EH (cell line): ENCODE measurements at regions not wholly inside any gene's neighbourhood (a gene's known extent, or its start where the extent isn't known, plus 50 kb on each side); places are given as distances from the start of the nearest gene placed in this dataset.
"Not testable (repeated sequence)": the region's sequence is repeated elsewhere in the genome, so short reads cannot be mapped to it uniquely, and the experiment has no call there.

Experiments used
- DNase-seq: peaks from one replicate; pipeline ENCODE4 v3.0.0-alpha.2; 2015; ENCODE audit warnings: low read depth

DNA sequence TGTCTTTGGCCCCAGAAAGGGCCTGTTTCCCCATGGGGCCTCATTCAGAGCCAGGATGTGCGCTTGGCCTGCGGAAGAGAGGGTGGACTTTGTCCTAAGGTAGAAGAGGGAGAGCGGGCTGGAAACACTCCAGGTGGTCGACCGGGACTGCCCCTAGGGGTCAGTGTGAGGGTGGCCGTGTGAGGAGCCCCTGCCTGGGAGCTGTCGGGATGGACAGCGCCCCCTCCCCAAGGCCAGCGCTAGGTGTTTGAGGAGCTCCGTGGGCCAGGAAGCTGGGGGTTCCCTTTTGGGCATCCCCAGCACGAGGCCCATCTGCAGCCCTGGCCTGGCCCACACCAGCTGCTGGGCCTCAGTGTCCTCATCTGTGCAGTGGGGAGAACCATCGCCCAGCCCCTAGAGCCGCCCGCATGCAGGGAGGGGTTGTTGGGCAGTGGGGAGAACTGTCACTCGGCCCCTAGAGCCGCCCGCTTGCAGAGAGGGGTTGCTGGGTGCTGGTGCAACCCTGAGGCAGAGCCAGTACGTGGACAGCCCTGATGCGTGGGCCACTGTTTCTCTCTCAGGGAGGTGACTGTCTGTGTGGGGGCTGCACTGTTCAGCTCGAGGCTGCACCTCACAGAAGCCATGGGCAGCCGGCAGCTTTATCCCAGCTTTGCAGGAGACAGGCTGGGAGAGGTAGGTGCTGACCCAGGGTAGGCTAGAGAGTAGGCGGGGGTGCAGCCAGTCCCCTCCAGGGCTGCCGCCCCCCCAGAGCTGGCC is 1319.9 kb downstream of the BRD1 start:
- no peak for DNase-seq

DNA sequence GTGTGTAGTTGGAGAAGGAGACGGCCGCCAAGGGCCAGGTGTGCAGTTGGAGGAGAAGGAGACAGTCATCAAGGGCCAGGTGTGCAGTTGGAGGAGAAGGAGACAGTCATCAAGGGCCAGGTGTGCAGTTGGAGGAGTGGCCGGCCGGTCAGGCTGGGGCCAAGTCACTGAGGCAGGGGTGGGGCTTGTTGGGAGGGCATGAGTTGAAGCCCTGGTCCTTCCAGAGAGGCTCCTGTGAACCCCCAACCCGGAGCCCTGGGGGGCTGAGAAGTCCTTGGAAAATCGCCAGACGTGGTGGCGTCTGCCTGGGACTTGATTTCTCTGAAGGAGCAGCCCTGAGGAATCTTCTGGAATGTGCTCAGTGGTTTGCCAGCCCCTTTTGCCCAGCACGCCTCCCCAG is 1320.5 kb downstream of the BRD1 start:
- DNase-seq, result no peak

DNA sequence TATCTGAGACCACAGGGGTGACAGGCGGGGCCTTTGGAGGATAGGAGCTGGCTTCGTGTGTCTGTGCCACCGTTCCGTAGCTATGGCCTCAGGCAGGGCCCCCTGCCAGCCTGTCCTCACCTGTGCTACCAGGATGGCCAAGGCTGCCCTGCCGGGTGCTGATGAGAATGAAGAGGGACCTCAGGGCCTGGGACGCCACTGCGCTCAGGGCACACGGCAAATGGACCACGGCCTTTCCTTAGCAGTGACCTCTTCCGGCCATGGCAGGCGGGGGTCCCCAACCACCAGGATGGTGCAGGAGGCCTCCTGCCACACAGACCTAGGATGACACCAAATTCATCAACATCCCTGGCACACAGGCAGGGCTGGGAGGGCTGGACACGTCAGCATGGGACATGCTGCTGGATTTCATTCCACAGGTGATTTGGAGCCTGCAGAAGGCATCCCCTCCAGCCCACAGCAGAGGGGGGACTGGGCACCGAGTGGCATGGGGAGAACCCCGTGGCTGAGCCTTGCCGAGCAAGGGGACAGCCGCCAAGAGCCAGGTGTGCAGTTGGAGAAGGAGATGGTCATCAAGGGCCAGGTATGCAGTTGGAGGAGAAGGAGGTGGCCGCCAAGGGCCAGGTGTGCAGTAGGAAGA is 1321.0 kb downstream of the BRD1 start:
- no peak for DNase-seq

DNA sequence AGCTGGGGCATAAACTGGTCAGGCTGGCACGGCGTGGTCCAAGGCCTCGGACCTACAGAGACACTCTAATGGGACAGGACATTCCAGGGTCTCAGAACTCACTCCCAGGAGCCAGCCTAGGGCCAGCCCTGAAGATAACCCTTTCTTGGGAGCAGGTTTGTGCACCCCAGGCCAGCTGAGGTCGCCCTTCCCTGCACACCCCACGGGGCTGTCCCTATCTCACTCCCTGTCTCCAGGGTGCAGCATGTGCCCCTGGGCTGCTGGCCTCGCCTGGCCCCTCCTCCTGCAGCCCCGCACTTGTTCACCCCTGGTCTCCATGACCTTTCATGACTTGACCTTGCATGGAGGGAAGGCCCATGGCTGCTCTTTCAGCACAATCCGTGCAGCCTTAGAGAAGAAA is 1321.8 kb downstream of the BRD1 start:
- no peak for DNase-seq

DNA sequence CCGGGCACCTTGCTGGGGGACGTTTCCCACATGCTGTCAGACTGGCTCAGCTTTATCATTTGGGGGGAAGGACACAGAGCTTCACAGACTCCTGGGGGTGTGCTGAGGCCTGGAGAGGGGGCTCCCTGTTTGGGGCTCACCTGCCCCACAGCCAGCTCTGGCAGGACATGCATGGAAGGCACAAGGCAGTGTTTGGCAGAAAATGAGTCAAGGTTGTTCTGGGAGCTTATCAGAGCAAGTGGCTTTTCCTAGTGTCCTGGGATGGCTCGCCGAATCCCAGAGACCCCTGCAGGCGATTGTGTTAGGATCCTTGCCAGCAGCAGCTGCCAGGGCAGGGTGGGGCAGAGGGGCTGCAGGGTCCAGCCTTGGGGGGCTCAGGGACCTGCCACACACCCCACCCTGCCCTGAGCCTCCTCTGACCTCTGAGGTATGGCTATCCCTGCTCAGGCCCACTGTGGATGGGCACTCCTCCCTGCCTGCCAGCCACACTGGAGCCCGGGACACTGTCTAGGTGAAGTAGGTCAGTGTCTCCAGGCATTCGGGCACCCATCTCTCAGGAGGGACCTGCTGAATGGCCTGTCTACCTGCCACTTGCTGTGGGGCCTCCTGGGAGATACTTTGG is 1323.0 kb downstream of the BRD1 start:
- no peak for DNase-seq

DNA sequence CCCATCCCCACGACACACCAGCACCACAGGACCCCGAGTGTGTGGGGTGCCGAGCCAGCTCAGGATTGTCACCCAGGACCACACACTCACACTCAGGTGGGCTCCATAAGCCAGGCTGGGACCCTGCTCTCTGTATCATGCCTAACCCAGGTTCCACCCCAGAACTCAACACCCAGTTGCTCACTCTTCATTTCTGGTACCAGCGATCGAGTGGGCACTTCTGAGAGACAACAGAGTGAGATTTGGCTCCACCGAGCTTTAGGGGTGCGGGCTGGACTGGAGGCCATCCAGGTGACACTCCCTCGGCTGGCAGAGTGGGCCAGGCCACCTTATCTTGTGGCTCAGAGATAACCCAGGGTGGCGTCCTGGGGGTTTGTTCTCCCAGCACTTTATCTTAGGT is 1323.8 kb downstream of the BRD1 start:
- DNase-seq, result no peak

DNA sequence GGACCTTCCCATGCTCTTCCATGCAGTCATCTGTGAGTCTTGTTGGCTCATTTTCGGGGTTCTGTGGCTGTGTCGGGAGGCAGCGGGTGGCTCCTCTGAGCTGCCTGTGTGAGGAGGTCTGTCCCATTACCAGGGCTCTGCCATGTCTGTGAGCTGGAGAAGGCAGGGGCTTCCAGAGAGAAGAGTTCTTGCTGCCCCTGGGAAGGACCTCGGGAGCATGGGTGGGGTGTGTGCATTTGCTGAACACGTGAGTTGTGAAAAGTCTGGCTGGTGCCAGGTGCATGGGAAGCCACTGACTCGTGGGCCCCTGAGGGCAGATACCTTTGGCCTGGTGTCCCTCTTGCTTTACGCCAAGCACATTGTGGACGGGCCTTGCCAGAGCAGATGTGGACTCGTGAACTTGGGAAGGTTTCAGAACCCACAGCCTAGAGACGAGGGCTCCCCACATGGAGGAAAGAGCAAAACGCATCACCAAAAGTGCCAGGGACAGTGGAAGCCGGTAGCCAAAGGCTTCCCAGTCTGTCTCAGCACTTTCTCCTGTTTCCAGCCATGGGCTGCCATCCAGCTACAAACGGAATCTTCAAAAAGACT is 1324.5 kb downstream of the BRD1 start:
- DNase-seq, result no peak

DNA sequence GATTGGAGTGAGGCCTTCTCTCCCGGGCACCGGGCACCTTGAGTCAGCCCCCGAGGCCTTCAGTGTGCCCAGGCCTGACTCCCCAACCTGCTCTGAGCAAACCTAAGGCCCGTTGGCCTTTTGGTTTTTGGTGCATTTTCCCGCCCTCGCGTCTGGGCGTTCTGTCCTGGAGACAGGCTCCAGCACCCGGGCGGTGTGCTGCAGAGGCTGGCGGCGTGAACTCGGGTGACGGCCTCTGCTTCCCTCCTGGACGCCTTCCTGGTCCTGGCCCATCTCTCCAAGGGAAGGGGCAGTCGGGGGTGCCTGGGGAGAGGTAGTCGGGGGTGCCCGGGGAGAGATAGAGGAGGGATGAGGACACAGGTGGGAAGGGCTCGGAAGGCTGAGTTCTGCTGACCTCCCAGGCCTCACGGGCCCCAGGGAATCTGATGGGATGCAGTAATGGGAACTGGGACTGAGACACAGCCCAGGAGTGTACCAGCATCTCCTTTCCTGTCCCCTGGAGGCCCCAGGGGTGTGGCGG is 1326.4 kb downstream of the BRD1 start:
- no peak for DNase-seq

DNA sequence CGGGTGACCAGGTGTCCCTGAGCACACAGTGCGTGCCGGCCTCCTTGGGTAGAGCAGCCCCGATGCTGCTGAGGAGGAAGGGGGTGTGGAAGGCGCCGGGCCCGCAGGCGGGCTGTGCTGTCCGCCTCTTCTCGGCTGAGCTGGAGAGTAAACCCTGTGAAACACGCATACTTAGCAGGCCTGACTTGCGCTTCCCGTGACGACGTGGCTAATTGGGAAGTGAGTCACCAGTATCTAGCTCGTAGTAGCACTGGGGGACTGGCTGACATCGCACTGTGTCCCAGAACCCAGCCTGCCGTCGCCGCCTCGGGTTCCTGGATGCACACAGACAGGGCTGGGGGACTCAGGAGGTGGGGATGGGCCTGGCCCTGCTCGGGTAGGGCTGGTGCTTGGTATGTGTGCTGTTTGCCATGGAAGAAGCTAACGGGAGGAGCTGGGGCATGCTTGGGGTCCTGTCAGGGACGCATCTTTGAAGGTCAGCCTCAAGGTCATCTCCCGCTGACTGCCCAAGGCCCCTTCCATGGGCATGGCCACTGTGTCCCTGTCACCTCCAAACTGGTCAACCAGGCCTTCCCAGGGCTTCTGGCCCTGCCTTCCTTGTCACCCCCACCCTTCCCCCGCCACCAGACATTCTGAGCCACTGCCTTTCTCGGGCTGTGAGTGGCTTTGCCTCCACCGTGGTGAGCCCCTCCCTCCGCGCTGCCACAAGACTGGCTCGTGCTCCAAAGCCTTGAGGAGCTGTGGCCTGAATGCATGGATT is 1327.0 kb downstream of the BRD1 start:
- no peak for DNase-seq

DNA sequence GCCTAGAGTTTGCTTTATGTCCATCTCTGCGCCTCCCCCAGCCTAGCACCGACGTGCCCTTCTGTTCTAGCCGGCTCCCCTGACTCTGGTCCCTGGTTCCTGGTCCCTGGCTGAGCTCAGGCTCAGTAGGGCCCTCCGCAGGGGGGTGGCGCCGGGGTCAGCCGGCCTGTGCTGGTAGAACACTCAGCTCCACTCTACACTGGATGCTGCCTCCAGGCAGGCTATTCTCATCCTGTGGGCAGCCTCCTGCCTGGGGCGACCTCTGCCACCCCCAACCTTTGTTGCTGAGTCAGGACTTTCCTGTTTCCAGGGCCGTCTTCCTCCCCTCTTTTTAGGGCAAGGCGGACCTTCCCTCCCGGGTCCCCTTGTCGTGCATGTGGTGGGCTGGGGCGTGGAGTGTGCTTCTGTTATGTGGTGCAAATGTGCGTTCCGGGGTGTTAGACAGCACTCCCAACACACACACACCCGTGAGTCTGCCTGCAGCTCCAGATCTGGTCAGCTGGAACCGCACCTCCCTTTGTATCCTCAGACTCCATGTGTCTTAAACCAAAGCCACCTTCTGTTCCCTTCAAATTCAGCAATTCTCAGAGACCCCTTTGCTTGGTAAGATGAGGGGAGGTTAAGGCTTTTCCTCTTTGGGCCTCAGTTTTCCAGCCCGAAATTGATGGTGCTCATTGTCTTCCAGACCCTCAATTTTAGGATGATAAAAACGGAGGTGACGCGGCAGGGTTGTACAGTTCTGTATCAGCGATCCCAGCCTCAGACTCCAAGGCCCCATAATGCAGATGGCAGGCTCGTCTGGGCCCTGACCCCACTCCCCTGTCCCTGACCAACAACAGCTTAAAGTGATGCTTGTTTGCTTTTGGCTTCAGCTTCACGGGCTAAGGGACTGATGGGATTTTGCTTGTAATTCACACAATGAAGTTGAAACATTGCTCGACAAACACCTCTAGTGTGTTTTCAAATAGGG is 1327.9 kb downstream of the BRD1 start:
- no peak for DNase-seq

DNA sequence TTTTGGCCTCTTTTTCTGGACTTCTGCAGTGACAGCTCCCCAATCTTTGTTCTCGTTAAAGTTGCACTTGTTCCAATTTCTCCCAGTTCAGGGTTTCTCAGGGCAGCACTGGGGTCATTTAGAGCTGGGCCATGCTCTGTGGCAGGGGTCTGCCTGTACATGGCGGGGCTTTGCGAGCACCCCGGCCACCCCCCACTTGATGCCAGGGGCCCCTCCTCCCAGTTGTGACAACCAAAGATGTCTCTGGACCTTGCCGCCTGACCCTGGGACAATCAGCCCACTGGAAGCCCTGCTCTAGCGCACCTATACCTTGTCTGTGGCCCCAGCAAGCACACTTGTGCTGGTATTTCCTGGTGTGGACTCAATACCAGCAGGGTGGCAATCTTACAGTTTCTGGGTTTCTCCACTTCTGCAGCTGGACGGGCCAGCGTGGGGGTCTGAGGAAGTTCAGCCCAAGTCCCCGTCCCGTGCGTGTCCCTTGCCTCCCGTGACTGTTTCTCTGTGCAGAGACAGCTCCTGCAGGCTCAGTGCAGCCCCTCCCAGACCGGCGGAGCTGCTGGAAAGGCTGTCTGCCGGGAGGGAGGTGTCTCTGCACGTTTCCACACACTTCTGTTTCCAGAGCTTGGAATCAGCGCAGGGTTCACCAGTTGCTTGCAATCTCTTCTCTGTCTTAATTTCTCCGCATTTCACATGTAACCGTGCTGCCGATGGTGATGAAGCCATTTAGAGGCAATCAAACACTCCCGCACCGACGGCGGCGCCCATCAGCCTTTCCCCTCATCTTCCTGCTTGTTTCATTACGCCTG is 1328.9 kb downstream of the BRD1 start:
- no peak for DNase-seq

DNA sequence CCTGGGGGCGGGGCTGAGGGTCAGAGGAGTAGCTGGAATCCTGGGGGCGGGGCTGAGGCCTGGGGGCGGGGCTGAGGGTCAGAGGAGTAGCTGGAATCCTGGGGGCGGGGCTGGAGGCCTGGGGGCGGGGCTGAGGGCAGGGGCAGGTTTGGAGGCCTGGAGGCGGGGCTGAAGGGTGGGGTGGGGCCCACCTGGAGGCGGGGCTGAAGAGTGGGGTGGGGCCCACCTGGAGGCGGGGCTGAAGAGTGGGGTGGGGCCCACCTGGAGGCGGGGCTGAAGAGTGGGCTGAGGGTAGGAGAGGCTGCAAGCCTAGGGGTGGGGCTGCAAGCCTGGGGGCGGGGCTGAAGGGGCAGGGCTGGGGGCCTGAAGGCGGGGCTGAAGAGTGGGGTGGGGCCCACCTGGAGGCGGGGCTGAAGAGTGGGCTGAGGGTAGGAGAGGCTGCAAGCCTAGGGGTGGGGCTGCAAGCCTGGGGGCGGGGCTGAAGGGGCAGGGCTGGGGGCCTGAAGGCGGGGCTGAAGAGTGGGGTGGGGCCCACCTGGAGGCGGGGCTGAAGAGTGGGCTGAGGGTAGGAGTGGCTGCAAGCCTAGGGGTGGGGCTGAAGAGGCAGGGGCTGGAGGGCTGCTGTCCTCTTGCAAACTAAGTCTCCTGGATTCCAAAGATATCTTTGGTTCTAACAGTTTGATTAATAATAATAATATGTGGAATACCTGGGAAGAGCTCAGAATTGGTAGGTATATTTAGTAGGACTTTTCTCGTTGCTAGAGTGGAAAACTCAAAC is 1329.7 kb downstream of the BRD1 start:
- DNase-seq, result not testable (repeated sequence)

DNA sequence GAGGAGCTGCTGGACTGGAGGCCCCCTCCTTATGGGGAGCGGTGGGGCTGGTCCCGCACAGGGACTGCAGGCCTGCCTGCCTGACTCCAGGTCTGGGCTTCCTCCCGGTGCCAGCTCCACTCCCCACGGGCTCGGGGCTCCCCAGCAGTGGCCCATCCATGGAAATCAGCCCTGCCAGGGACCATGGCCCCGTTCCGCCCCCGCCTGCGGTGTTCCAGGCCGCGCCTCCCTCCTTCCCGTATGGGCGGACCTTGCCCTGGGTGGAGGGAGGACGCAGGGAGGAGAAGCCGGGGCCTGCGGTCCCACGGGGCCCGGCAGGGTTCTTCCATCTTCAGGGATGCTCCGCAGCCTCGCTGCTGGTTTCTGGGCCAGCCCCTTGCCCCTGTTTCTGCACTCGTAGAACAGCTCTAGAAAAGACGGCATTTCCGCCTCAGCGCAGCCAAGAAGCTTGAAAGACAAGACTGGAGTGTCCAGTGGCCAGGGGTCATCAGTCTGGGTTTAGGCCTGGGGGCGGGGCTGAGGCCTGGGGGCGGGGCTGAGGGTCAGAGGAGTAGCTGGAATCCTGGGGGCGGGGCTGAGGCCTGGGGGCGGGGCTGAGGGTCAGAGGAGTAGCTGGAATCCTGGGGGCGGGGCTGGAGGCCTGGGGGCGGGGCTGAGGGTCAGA is 1330.6 kb downstream of the BRD1 start:
- DNase-seq, result no peak

DNA sequence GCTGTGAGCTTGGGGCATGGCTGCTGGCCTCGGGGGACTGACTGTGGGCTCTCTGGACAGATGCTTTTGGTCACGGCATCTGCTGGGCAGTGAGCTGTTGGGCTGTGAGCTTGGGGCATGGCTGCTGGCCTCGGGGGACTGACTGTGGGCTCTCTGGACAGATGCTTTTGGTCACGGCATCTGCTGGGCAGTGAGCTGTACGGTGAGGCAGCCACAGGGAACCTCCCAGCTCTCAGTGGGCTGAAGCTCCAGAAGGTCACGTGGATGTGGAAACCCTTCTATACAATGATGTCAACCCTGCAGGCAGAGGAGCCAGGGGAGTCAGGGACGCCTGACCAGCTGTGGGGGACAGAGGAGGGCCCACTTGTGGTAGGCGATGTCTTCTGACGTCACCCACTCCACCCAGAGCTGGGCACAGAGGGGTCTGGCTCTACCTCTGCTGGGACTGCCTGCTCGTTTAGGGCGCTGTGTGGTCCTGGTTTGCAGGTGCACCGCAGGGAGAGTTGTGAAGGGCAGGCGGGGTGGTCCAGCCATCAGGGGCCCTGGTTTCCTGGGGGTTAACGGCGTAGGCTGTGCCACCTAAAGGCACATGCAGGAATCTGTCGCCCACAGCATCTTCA is 1331.3 kb downstream of the BRD1 start:
- DNase-seq, result no peak

DNA sequence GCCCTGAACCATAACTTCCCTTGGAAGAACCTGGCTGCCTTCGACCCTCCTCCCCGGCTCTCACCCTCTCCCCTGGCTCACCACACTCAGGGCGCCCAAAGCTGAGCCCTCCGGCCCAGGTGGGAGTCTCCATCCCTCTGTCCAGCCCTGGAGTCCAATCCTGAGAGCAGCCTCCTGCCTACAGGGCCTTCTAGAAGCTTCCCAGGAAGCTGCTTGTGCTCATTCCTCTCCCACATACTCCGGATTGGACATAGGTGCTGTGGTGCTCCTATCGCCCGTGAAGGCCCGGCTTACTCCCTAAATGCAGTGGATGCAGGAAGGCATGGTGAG is 1332.0 kb downstream of the BRD1 start:
- DNase-seq, result no peak

DNA sequence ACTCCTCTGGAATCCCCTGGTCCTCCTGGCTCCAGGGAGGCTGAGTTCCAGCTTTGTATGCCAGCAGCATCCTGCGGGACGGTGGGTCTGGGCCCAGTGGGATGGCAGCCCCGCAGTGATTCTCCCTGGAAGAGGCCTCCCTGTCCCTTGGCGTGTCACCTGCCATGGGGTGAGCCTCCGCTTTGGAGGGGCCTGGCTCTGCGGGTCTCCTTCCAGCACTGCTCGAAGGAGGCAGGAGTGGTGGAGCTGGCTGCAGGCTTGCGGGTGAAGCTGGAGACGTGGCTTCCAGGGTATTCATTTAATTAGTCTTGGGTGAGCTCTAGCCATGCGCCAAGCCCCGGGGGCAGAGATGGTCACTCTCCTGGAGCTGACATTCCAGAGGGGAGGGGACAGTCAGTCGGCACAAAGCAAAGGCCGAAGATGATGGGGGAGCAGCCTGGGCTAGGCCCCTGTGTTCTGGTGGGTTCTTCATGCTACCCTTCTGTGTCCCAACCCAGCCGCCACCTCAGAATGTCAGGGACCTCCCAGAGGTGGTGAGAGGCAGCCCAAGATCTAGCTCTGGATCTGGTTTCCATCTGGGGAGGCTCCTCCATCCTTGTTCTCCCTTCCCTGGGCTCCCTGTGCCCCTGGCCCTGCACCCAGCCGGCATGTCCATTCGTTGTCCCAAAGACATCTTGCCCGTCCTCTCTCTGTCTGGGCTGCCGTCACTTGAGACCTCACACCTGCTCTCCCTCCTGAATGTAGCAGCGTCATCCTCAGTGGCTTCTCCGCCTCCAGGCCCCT is 1332.5 kb downstream of the BRD1 start:
- DNase-seq, result no peak

DNA sequence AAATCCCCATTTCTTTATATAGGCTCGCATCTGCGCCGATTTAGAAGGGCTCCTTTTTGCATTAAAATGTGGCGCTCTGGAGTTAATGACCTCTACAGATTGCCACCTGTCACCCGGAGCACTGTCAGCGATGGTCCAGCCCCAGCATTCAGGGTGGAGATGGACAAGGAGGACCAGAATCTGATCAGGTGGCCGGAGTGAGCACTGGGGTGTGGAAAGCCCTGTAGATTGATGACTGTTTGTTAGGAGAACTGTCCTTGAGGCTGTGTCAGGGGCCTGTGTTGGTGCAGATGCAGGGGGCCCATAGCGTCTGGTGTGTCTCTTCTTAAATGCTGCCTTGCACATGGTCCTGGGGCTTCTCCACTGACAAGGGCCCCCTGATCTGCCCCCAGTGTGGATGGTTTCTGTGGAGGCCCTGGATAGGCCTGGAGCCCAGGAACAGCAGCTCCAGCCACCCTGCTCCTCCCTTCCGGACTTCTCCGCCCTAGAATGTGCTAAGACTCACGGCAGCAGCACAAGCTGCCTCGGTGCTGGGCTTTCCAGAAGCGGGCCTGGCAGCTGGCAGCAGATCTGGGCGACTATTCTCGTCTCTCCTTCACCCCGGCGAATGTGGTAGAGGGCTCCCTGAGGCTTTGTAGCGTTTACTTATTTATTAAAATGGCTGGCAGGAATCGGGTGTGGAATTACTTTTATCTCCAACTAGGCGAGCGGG is 1333.3 kb downstream of the BRD1 start:
- no peak for DNase-seq
